ENCODE measurements at regions not wholly inside any gene's neighbourhood (a gene's known extent, or its start where the extent isn't known, plus 50 kb on each side); places are given as distances from the start of the nearest gene placed in this dataset.

DNA sequence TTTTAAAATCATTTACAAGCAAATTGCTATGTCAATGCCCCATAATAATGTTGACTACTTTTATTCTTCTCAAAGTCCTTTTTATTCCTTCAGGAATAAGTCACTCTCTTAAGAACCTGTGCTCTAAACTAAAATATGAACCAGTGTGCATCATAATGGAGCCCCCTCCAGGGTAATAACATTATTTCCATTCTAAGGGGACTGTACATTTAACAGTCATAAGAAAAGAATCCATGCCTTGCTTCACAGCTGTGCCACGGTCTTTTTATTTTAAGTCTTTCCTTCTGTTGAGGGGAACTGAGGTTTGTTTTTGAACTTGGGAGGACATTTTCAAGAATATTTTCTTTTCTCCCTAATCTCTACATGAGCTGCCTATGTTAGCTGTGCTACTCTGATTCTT is 297.6 kb downstream of the MAN2A1 start:
- DNase-seq (ENCODE audit: low spot score) (no peak), ATAC-seq (no peak)
- Histone ChIP-seq H3K4me1 (ENCODE audit: insufficient read depth) (no peaks in the 10 kb centered on the region), H3F3A (replicated peaks; ENCODE audit: low read depth) (no peaks in the 10 kb centered on the region), H3K4me3 (no peak overlapping the region), H2AFZ (no peak overlapping the region), H3K27ac (ENCODE audit: low read depth) (no peak overlapping the region), H3K9me2 (ENCODE audit: insufficient read depth) (no peaks in the 10 kb centered on the region; the same call in 1 of the 2 replicates), H3K4me2 (no peak overlapping the region), H3K36me3 (ENCODE audit: insufficient read depth) (no peaks in the 10 kb centered on the region), H3K79me2 (replicated peaks; ENCODE audit: insufficient read depth) (no peaks in the 10 kb centered on the region), H4K20me1 (replicated peaks; ENCODE audit: insufficient read depth) (no peaks in the 10 kb centered on the region), H3K27me3 (ENCODE audit: insufficient read depth) (no peaks in the 10 kb centered on the region)
- TF ChIP-seq, protein P1, sequence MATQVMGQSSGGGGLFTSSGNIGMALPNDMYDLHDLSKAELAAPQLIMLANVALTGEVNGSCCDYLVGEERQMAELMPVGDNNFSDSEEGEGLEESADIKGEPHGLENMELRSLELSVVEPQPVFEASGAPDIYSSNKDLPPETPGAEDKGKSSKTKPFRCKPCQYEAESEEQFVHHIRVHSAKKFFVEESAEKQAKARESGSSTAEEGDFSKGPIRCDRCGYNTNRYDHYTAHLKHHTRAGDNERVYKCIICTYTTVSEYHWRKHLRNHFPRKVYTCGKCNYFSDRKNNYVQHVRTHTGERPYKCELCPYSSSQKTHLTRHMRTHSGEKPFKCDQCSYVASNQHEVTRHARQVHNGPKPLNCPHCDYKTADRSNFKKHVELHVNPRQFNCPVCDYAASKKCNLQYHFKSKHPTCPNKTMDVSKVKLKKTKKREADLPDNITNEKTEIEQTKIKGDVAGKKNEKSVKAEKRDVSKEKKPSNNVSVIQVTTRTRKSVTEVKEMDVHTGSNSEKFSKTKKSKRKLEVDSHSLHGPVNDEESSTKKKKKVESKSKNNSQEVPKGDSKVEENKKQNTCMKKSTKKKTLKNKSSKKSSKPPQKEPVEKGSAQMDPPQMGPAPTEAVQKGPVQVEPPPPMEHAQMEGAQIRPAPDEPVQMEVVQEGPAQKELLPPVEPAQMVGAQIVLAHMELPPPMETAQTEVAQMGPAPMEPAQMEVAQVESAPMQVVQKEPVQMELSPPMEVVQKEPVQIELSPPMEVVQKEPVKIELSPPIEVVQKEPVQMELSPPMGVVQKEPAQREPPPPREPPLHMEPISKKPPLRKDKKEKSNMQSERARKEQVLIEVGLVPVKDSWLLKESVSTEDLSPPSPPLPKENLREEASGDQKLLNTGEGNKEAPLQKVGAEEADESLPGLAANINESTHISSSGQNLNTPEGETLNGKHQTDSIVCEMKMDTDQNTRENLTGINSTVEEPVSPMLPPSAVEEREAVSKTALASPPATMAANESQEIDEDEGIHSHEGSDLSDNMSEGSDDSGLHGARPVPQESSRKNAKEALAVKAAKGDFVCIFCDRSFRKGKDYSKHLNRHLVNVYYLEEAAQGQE (IDR thresholded peaks at IDR 0.05; ENCODE audit: unreplicated experiment) = no peak
- no peak for TF ChIP-seq EZH2phosphoT487 (IDR thresholded peaks at IDR 0.05; ENCODE audit: unreplicated experiment)
- Mint-ChIP-seq H3K4me3 (no peak overlapping the region), H3K27me3 (ENCODE audit: insufficient read depth, low read depth, poor library complexity) (no peaks in the 10 kb centered on the region), H3K36me3 (ENCODE audit: low read depth) (no peaks in the 10 kb centered on the region), H3K9me3 (no peaks in the 10 kb centered on the region), H3K27ac (no peak overlapping the region), H3K4me1 (no peaks in the 10 kb centered on the region; the same call in 2 of the 3 replicates)

DNA sequence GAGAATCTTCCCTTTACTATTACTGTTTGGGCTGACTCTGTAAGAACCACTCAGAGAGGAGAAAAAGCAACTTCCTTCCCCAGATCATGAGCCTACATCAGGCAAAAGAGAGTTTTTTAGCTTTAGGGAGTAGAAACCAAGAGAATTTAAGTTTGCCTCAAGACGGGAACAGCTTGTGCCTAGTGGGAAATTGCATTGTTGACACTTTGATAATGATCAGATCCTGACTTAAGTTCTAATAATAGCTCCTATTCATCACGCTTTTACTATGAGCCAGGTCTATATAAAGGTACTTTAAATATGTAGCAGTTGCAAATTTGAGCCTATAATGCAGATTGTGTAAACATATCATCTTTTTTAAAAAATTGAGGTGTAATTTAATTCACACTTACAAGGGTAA is 298.2 kb downstream of the MAN2A1 start:
- H3K4me2 ChIP-seq = no peak overlapping the region
- no peaks in the 10 kb centered on the region for H4K20me1 ChIP-seq (replicated peaks; ENCODE audit: insufficient read depth)
- peak overlapping the region; percentile 24; the same call in 1 of the 2 replicates for H2AFZ ChIP-seq
- Mint-ChIP-seq H3K27ac (no peak overlapping the region), H3K4me3 (no peak overlapping the region), H3K27me3 (ENCODE audit: insufficient read depth, low read depth, poor library complexity) (no peaks in the 10 kb centered on the region), H3K36me3 (ENCODE audit: low read depth) (no peaks in the 10 kb centered on the region), H3K4me1 (no peaks in the 10 kb centered on the region; the same call in 2 of the 3 replicates), H3K9me3 (no peaks in the 10 kb centered on the region)
- DNase-seq (ENCODE audit: low spot score) (no peak), ATAC-seq (no peak)
- H3K36me3 ChIP-seq (ENCODE audit: insufficient read depth) = no peaks in the 10 kb centered on the region
- H3K27ac ChIP-seq (ENCODE audit: low read depth) = no peak overlapping the region
- H3F3A ChIP-seq (replicated peaks; ENCODE audit: low read depth) = no peaks in the 10 kb centered on the region
- no peaks in the 10 kb centered on the region for H3K4me1 ChIP-seq (ENCODE audit: insufficient read depth)
- no peaks in the 10 kb centered on the region; the same call in 1 of the 2 replicates for H3K9me2 ChIP-seq (ENCODE audit: insufficient read depth)
- H3K79me2 ChIP-seq (replicated peaks; ENCODE audit: insufficient read depth) = no peaks in the 10 kb centered on the region
- no peak overlapping the region for H3K4me3 ChIP-seq
- no peaks in the 10 kb centered on the region for H3K27me3 ChIP-seq (ENCODE audit: insufficient read depth)
- no peak for TF ChIP-seq NANOG (IDR thresholded peaks at IDR 0.05; ENCODE audit: borderline replicate concordance)
- TF ChIP-seq, protein P2, sequence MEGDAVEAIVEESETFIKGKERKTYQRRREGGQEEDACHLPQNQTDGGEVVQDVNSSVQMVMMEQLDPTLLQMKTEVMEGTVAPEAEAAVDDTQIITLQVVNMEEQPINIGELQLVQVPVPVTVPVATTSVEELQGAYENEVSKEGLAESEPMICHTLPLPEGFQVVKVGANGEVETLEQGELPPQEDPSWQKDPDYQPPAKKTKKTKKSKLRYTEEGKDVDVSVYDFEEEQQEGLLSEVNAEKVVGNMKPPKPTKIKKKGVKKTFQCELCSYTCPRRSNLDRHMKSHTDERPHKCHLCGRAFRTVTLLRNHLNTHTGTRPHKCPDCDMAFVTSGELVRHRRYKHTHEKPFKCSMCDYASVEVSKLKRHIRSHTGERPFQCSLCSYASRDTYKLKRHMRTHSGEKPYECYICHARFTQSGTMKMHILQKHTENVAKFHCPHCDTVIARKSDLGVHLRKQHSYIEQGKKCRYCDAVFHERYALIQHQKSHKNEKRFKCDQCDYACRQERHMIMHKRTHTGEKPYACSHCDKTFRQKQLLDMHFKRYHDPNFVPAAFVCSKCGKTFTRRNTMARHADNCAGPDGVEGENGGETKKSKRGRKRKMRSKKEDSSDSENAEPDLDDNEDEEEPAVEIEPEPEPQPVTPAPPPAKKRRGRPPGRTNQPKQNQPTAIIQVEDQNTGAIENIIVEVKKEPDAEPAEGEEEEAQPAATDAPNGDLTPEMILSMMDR (conservative IDR thresholded peaks at IDR 0.05; ENCODE audit: low read depth in 2 of 2) = no peak
- TF ChIP-seq, protein P1 (IDR thresholded peaks at IDR 0.05; ENCODE audit: unreplicated experiment) = no peak
- no peak for TF ChIP-seq EZH2phosphoT487 (IDR thresholded peaks at IDR 0.05; ENCODE audit: unreplicated experiment)
- TF ChIP-seq POLR2AphosphoS5 (IDR thresholded peaks at IDR 0.05; ENCODE audit: low read depth) = no peak
- no peak for TF ChIP-seq ZNF331 (CRISPR knock-in tag; IDR thresholded peaks at IDR 0.05; ENCODE audit: low read depth)
- no peak for TF ChIP-seq CREB1 (CRISPR knock-in tag; IDR thresholded peaks at IDR 0.05; ENCODE audit: low read depth)
- no peak for TF ChIP-seq JUNB (IDR thresholded peaks at IDR 0.05; ENCODE audit: unreplicated experiment)

Measured in GM23338 (cell line).